MM.1S (cell line): ENCODE measurements at regions not wholly inside any gene's neighbourhood (a gene's known extent, or its start where the extent isn't known, plus 50 kb on each side); places are given as distances from the start of the nearest gene placed in this dataset.

Experiments
- CTCF ChIP-seq: fragments of 300-600 bp; sonication (generic); IDR thresholded peaks from 2 replicates; pipeline ENCODE4 v1.5.1; 2016; ENCODE audit warnings: antibody characterized with exemption, low read length, mixed read lengths
- EZH2 ChIP-seq: fragments of 300-600 bp; sonication (generic); optimal IDR thresholded peaks from 2 replicates; pipeline ENCODE3; 2017; ENCODE audit warnings: low read depth, mild to moderate bottlenecking, antibody characterized with exemption, low read length, mixed read lengths
- EZH2phosphoT487 ChIP-seq: fragments of 300-600 bp; sonication (generic); IDR thresholded peaks from 2 replicates; pipeline ENCODE4 v1.6.1; 2018; ENCODE audit warnings: antibody characterized with exemption, low read length

- TF ChIP-seq EZH2phosphoT487 (no peak), CTCF (no peak), EZH2 (no peak)
Measured at GRCh38 chr1:58180537-58180936, 366.0 kb downstream of the OMA1 start.
